ENCODE measurements at regions not wholly inside any gene's neighbourhood (a gene's known extent, or its start where the extent isn't known, plus 50 kb on each side); places are given as distances from the start of the nearest gene placed in this dataset.

GRCh38 chr12:41897593-41897992 lies 247.1 kb downstream of the GXYLT1 start:
- DNase-seq (ENCODE audit: low spot score): no peak
- no peak for ATAC-seq

GRCh38 chr12:41893491-41893890 lies 251.2 kb downstream of the GXYLT1 start:
- peak; percentile 68 for ATAC-seq
- DNase-seq (ENCODE audit: low spot score): no peak

- DNase-seq (ENCODE audit: low spot score): no peak
- ATAC-seq: no peak
Observed at GRCh38 chr12:41892302-41892701, 252.4 kb downstream of the GXYLT1 start.

DNA sequence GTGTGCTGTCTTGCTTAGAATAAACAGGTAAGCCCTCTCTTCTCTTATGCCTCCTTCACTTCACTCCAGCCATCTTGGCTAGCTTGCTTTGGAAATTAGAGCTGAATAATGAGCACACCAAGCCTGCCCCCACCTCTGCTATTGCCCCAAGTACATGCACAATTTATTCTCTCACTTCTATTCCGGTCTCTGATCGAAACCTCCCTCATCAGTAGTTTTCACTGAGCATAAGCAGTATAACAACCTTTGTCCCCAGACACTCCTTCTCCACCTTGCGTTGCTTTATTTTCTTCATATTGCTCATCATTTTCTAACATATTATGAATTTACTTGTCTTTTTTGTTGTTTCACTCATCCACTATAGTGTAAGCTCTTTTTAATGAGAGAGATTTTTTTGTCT lies 253.4 kb downstream of the GXYLT1 start:
- ATAC-seq (no peak), DNase-seq (ENCODE audit: low spot score) (no peak)

GRCh38 chr12:41888285-41888684 lies 256.4 kb downstream of the GXYLT1 start:
- DNase-seq (ENCODE audit: low spot score): no peak
- ATAC-seq: no peak

GRCh38 chr12:41881891-41882805 lies 262.5 kb downstream of the GXYLT1 start:
- ATAC-seq (no peak), DNase-seq (ENCODE audit: low spot score) (no peak)

DNA sequence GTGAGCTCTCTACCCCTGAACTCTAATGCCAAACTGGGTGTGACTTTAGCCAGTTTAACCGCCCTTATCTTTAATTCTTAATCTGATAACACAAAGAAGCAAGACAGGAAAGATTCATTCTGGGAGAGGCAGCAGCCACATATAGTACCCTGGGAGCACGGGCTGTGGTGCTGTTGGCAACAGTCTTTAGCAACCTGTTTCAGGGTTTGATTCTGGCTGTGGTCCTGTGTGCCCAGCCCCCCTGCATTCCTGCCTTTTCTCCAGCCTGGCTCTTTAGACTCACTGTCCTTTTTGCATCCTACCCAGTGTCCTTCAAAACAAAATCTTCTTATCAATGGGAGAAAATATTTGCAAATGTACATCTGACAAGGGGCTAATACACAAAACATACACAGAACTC lies 275.2 kb downstream of the GXYLT1 start:
- DNase-seq (ENCODE audit: low spot score): no peak
- no peak for ATAC-seq

- no peak for DNase-seq (ENCODE audit: low spot score)
Observed at GRCh38 chr12:41866878-41867430, 277.7 kb downstream of the GXYLT1 start.

GRCh38 chr12:41856228-41856627 lies 288.4 kb downstream of the GXYLT1 start:
- DNase-seq (ENCODE audit: low spot score): no peak

More at GRCh38 chr12:41866878-41867430, 277.7 kb downstream of the GXYLT1 start:
- ATAC-seq: no peak

GRCh38 chr12:41850046-41850445 lies 294.6 kb downstream of the GXYLT1 start:
- DNase-seq (ENCODE audit: low spot score): no peak
- ATAC-seq: no peak

More at GRCh38 chr12:41856228-41856627, 288.4 kb downstream of the GXYLT1 start:
- no peak for ATAC-seq

DNA sequence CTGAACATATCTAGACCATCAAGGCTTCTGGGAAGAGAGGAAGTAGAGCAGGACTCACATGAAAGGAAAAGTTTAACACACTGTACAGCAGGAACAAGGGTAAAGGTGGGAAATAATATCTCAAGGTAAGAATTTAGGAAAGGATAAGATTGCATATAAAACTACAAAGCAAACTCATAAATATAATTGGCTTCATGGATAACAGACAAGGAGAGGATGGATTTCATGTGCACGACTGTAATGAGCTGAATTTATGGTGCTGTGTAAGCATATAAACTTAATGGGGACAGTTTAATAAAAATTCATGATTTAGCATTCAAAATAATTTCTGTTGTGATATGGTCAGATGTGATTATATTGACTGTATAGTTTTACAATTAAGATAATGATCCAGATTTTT lies 298.0 kb downstream of the GXYLT1 start:
- no peak for ATAC-seq
- DNase-seq (ENCODE audit: low spot score): no peak

DNA sequence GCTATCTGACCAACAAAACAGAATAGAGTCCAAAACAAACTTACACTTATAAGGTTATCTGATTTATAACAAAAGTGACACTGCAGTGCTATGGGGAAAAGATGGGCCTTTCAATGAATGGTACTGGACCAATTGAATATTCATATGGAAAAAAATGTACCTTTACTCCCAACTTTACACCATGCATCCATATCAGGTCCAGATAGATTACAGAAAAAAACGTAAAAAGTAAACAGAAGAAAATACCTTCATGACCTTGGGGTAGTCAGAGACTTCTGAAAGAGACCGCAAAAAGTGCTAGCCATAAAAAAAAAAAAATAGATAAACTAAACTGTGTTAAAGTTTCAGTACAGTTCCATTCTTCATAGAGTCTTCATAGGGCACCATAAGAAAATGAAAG lies 308.3 kb downstream of the GXYLT1 start:
- DNase-seq (ENCODE audit: low spot score): no peak
- ATAC-seq: no peak

GRCh38 chr12:41835556-41835955 lies 309.1 kb downstream of the GXYLT1 start:
- ATAC-seq (no peak), DNase-seq (ENCODE audit: low spot score) (no peak)

DNA sequence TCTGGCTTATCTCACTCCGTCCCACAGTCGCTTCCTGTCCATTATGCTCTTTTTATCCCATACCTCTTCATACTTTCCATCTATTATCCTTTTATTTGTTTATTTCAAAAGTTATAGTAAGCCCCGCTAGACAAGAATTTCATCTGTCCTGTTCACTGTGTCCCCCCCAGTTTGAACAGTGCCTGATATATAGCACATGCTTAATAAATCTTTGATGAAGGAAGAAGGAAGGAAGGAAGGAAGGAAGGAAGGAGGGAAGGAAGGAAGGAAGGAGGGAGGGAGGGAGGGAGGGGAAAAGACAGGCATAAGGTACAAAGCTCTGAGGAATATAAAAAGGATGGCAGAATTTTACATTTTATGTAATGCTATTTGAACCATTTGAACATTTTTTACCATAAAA lies 324.7 kb downstream of the GXYLT1 start:
- no peak for ATAC-seq
- DNase-seq (ENCODE audit: low spot score): no peak

GRCh38 chr12:41804026-41804425 lies 340.6 kb downstream of the GXYLT1 start:
- DNase-seq (ENCODE audit: low spot score) (no peak), ATAC-seq (no peak)

DNA sequence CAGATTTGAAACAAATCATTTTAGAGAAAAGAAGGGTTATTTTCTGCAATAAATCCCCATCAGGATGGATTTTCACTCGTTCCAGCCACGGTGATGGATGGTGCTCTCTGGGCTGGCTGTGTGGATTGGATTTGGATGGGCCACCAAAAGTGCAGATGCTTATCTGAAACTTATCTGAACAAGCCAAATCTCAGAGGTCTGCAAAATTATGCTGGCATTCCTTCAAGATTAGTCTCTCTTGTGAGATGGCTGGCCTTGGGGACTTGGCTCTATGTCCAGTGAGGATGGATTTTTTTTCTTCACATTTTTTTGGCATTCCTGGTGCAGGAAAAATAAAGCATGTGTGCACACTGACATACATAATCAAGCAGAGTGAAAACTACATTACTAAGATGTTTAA lies 341.9 kb downstream of the GXYLT1 start:
- no peak for ATAC-seq
- DNase-seq (ENCODE audit: low spot score): no peak

- no peak for ATAC-seq
- DNase-seq (ENCODE audit: low spot score): no peak
Observed at GRCh38 chr12:41801261-41801660, 343.4 kb downstream of the GXYLT1 start.

DNA sequence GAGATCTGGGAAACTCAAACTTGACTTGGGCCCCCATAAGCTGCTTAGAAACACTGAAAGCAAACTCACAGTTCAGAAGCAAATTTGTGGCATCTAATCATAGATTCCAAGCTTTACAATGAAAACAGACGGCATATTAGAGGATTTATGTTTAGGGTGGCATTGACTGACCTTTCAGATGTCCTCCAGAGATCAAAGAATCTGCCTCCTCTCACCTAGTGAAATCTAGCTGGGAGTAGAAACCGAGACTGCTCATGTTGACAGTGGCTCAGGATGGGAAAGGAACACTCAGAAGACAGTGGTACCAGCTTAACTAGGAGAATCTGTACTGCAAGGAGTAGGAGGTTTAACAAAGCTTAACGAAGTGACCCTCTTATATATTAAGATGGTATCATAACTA lies 345.0 kb downstream of the GXYLT1 start:
- no peak for ATAC-seq
- no peak for DNase-seq (ENCODE audit: low spot score)

GRCh38 chr12:41795910-41796309 lies 348.8 kb downstream of the GXYLT1 start:
- DNase-seq (ENCODE audit: low spot score) (no peak), ATAC-seq (no peak)

- ATAC-seq (no peak), DNase-seq (ENCODE audit: low spot score) (no peak)
Observed at GRCh38 chr12:41795051-41795600, 349.5 kb downstream of the GXYLT1 start.

GRCh38 chr12:41794336-41794735 lies 350.3 kb downstream of the GXYLT1 start:
- ATAC-seq: no peak
- no peak for DNase-seq (ENCODE audit: low spot score)

- DNase-seq (ENCODE audit: low spot score) (no peak), ATAC-seq (no peak)
Observed at GRCh38 chr12:41784957-41785356, 359.7 kb downstream of the GXYLT1 start.

Data from left lobe of liver (tissue), 2 donors.